NCI-H2227 treated with DMSO at 0.1 percent for 48 hours (cell line): ENCODE measurements at regions not wholly inside any gene's neighbourhood (a gene's known extent, or its start where the extent isn't known, plus 50 kb on each side); places are given as distances from the start of the nearest gene placed in this dataset.
"Not testable (repeated sequence)": the region's sequence is repeated elsewhere in the genome, so short reads cannot be mapped to it uniquely, and the experiment has no call there.

Experiments used
- DNase-seq: peaks from one replicate; lab custom pipeline; 2025; lab: John Stamatoyannopoulos, UW

DNA sequence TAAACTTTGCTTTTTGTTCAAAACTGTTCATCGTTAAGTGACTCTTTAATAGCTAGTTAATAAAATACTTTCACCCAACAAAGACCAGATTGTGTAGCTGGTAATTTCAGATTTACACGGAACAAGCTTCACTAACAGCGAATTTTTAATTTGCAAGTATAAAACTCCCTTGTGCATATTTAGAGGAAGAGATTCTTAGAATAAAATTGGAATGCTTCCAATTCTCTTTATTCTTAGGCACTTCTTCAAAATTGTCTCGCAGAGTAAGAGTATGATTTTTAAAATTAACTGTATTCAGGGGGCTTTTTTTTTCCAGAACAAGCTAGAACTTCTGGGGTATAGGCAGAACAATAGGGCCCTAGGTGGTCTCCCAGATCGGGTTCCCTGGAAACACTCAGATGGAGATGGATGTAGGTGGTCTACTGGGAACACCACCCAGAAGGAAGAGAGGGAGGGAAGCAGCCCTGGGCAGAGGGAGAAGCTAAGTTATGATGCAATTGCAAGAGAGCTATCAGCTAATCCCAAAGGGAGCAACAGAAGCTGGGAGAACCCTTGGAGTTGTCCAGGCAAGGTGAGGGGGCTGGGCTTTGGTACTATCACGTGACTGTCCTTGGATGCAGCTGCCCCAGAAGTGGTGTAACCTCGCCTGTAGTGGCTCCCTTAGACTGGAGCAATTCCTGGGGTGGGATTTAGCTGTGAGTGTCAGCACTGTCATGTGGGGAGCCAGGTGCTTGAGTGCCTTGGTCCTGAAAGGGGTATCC lies 151.7 kb upstream of the ASB18 start:
- DNase-seq = no peak

- DNase-seq = no peak
Observed at GRCh38 chr2:236417150-236417549, 152.5 kb upstream of the ACKR3 start.

DNA sequence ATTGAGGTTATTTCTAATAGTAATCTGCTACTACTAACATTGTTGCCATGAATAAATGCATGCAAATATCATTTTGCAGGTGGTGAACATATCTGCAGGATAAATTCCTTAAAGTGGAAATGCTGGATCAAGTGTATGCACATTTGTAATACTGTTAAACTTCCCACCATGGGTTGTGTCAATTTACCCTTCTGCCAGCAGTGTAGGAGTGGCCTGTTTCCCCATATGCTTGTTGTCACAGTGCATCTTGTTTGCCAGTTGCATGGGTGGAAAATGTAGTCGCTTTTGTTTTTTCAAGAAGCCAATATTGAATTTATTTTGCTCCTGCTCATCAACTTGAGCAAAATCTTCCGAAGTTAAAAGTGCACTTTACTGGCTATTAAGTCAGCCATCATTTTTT lies 139.0 kb upstream of the ACKR3 start:
- DNase-seq = no peak

- peak; percentile 92 for DNase-seq
Observed at GRCh38 chr2:236434593-236434992, 135.0 kb upstream of the ACKR3 start.

GRCh38 chr2:236440110-236440881 lies 129.3 kb upstream of the ACKR3 start:
- no peak for DNase-seq

GRCh38 chr2:236444187-236444586 lies 125.4 kb upstream of the ACKR3 start:
- no peak for DNase-seq

DNA sequence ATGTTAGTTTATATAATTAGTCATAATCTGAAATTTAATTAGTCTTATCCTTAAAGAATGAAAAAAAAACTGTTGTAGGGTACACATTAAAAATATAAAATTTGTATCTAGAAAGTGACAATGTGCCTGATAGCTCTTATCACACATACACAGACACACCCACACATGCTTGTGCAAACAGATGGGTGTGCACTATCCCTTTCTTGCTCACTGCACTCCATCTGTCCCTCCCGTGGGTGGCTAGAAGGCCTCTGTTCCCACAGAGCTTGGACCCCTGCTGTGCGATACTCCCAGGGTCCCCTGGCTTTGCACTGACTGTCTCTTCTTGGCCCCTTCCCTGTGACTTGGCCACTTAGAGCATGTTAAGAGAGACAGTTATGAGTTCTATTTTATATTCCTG lies 123.9 kb upstream of the ACKR3 start:
- DNase-seq = no peak

DNA sequence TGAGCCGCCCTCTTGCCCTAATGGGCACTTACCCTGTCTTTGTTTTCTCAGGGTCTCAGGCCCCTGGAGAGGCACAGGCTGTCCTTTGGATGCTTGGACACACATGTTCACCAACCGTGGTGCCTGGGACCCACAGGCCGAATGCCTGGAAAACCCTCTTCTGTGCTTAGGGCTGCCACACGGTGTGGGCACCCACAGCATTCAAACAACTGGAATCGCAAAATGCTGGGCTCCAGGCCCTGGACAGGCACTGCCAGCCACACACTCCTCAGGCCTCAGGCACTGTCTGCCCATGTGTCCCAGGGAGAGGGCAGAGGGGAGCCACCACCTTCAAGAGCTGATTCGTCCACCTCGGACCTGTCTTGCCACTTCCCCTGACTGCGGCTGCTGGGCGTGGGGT lies 123.1 kb upstream of the ACKR3 start:
- DNase-seq = no peak

DNA sequence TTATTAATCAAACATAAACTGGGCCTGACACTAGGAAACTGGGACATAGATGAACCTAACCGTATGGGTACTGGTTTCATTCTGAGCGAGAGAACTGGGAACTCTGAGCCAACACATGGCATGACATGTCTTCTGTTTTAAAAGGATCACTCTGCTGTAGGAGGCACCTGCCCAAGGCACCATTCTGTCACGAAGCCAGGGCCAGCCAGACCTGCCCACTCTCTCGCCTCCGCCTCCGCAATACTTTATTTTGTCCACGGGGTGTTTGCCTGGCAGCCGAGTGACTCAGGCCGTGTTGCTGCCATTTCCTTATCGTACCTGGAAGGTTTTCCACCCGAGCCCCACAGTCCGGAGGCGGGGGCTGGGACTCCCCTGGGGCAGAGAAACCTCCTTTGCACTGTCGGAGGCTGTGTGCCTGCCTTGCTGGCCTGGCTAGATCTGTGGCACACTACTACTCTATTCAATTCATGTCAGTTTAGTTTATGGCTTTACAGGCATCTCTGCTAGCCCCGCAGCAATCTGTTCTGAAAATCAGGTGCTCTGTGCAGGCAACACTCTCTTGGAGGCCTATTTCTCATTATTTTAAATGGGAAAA lies 120.4 kb upstream of the ACKR3 start:
- DNase-seq = no peak

- DNase-seq = no peak
Observed at GRCh38 chr2:236452238-236452637, 117.4 kb upstream of the ACKR3 start.

- DNase-seq = no peak
Observed at GRCh38 chr2:236454076-236454475, 115.5 kb upstream of the ACKR3 start.

GRCh38 chr2:236459393-236459792 lies 110.2 kb upstream of the ACKR3 start:
- DNase-seq = no peak

- DNase-seq = no peak
Observed at GRCh38 chr2:236464140-236464539, 105.5 kb upstream of the ACKR3 start.

DNA sequence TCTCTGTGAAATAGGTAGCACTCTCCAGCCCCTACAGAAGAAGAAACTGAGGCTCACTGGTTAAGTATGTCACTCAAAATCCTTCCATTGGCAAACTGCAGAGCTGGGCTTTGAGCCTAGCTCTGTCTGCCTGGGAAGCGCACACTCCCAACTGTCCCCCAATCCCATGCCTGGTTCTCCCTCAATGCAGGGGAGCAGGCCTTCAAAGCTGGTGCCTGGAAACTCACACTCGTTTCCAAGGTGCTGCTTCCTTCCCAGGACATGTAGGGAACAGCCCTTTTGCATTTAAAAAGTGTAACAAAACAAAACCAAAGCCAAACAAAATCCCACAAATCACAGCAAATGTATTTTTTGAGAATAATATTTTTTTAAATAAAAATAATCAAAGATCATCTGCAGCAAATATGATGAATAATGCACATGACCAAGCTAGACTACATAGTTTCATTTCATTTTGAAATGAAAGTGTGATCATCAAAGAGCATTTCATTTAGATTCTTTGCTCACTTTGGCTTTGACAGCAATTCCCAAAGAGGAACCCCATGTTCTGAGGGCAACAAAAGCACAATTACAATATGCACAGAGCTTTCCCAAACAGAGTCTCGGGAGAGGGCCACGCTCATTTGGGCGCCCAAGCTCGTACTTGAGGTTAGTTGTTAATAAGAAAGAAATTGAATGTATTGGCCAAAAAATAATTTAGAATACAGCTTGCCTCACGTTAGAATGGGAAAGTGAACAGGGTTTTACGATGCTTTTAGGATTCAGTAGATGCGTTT lies 96.7 kb upstream of the ACKR3 start:
- no peak for DNase-seq

DNA sequence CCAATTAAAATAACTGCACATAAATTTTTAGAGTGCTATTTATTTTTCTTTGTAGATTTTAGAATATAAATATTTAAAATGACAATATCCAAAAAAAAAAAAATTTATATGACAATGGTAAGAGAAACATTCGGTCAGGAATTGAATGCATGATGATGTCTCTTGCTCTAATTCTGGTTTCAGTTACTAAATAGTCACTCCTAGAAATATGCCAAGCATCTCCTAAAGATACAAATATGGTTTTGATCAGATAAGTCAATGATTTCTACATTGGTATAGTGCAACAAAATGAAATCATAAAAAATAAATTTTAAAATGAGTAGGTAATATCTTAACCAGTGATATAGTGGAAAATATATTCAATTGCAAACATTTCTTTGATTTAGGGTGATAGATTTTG lies 95.9 kb upstream of the ACKR3 start:
- DNase-seq = no peak

GRCh38 chr2:236479814-236480213 lies 89.8 kb upstream of the ACKR3 start:
- no peak for DNase-seq

GRCh38 chr2:236483102-236483501 lies 86.5 kb upstream of the ACKR3 start:
- no peak for DNase-seq

- DNase-seq = no peak
Observed at GRCh38 chr2:236485519-236485918, 84.1 kb upstream of the ACKR3 start.

- not testable (repeated sequence) for DNase-seq
Observed at GRCh38 chr2:236489083-236489482, 80.5 kb upstream of the ACKR3 start.

GRCh38 chr2:236489895-236490404 lies 79.7 kb upstream of the ACKR3 start:
- no peak for DNase-seq

GRCh38 chr2:236496340-236496739 lies 73.3 kb upstream of the ACKR3 start:
- DNase-seq = no peak

DNA sequence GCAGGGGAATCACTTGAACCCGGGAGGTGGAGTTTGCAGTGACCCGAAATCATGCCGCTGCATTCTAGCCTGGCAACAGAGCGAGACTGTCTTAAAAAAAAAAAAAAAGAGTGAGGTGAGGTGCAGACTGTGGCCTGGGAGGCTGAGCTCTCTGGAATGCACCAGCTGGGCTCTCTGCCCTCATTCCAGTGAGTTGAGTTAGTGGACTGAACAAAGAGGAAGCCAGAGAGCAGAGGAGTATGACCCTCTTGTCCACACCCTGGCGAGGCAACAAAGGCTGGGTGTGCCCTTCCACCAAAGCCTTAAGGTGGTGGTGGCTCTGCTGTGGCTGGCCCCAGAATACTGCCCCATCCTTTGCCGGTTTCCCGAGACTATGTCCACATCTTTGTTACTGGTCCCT lies 71.3 kb upstream of the ACKR3 start:
- no peak for DNase-seq
